HL-60 (cell line): ENCODE measurements at regions not wholly inside any gene's neighbourhood (a gene's known extent, or its start where the extent isn't known, plus 50 kb on each side); places are given as distances from the start of the nearest gene placed in this dataset.

ENCODE experiments used
- GABPA ChIP-seq: IDR thresholded peaks from 2 replicates; pipeline ENCODE4 v1.6.1; 2012; ENCODE audit warnings: low read depth
- POLR2AphosphoS5 ChIP-seq: IDR thresholded peaks from 2 replicates; pipeline ENCODE4 v1.6.1; 2012; ENCODE audit warnings: low read depth
- SPI1 ChIP-seq: IDR thresholded peaks from 2 replicates; pipeline ENCODE4 v1.6.1; 2012; ENCODE audit warnings: low read depth, mild to moderate bottlenecking, borderline replicate concordance
- TF ChIP-seq, protein P1 (sequence below): IDR thresholded peaks from one replicate; pipeline ENCODE4 v1.5.1; 2011; ENCODE audit warnings: low read length, control low read depth, inconsistent platforms; ENCODE audit not compliant: insufficient read depth
- TF ChIP-seq, protein P2 (sequence below): IDR thresholded peaks from 2 replicates; pipeline ENCODE4 v1.6.1; 2012; ENCODE audit warnings: low read depth; ENCODE audit not compliant: insufficient replicate concordance

GRCh38 chr4:153148791-153149190 lies 55.5 kb upstream of the TRIM2 start:
- TF ChIP-seq, protein P1, sequence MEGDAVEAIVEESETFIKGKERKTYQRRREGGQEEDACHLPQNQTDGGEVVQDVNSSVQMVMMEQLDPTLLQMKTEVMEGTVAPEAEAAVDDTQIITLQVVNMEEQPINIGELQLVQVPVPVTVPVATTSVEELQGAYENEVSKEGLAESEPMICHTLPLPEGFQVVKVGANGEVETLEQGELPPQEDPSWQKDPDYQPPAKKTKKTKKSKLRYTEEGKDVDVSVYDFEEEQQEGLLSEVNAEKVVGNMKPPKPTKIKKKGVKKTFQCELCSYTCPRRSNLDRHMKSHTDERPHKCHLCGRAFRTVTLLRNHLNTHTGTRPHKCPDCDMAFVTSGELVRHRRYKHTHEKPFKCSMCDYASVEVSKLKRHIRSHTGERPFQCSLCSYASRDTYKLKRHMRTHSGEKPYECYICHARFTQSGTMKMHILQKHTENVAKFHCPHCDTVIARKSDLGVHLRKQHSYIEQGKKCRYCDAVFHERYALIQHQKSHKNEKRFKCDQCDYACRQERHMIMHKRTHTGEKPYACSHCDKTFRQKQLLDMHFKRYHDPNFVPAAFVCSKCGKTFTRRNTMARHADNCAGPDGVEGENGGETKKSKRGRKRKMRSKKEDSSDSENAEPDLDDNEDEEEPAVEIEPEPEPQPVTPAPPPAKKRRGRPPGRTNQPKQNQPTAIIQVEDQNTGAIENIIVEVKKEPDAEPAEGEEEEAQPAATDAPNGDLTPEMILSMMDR: no peak
- TF ChIP-seq POLR2AphosphoS5: no peak
- TF ChIP-seq, protein P2, sequence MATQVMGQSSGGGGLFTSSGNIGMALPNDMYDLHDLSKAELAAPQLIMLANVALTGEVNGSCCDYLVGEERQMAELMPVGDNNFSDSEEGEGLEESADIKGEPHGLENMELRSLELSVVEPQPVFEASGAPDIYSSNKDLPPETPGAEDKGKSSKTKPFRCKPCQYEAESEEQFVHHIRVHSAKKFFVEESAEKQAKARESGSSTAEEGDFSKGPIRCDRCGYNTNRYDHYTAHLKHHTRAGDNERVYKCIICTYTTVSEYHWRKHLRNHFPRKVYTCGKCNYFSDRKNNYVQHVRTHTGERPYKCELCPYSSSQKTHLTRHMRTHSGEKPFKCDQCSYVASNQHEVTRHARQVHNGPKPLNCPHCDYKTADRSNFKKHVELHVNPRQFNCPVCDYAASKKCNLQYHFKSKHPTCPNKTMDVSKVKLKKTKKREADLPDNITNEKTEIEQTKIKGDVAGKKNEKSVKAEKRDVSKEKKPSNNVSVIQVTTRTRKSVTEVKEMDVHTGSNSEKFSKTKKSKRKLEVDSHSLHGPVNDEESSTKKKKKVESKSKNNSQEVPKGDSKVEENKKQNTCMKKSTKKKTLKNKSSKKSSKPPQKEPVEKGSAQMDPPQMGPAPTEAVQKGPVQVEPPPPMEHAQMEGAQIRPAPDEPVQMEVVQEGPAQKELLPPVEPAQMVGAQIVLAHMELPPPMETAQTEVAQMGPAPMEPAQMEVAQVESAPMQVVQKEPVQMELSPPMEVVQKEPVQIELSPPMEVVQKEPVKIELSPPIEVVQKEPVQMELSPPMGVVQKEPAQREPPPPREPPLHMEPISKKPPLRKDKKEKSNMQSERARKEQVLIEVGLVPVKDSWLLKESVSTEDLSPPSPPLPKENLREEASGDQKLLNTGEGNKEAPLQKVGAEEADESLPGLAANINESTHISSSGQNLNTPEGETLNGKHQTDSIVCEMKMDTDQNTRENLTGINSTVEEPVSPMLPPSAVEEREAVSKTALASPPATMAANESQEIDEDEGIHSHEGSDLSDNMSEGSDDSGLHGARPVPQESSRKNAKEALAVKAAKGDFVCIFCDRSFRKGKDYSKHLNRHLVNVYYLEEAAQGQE: no peak
- TF ChIP-seq GABPA: no peak
- no peak for TF ChIP-seq SPI1
